CD4-positive, alpha-beta T cell treated with Interferon alpha-2 for 1 hour (primary cell): ENCODE measurements at regions not wholly inside any gene's neighbourhood (a gene's known extent, or its start where the extent isn't known, plus 50 kb on each side); places are given as distances from the start of the nearest gene placed in this dataset.
"Not testable (repeated sequence)": the region's sequence is repeated elsewhere in the genome, so short reads cannot be mapped to it uniquely, and the experiment has no call there.

Experiments
- DNase-seq, 2 donors: peaks; one replicate each; pipeline ENCODE4 v3.0.0-alpha.2; 2020 to 2022

DNA sequence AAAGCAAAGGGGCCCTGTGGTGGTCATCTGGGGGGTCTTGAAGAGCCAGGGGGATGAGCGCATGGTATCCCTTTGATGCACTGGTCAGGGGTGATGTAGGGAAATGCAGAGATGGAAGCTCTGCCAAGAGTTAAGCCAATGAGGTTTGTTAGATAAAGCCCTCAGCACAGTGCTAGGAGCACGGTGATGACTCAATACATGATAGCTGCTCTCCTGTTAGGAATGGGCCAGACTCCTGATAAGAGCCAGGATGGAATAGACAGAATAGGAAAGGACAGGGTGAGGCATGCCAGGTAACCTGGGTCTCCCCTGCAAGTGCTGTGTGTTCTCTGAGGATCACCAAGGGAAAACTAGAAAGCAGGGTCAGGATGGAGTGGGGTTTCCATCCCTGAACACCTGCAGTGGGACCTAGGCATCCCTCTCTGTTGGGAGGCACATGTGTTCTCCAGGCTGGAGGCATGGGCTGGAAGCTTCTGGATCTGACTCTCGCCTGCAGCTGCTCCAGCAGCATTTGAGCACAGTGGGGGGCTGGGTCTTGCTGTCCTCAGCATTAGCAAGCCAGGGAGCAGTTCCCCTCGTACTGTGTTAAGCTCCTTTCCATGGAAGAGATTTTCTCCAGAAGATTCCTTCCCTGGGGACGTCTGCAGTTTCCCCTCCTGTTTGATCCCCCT lies 71.8 kb upstream of the TIAM2 start:
- DNase-seq, result no peak

DNA sequence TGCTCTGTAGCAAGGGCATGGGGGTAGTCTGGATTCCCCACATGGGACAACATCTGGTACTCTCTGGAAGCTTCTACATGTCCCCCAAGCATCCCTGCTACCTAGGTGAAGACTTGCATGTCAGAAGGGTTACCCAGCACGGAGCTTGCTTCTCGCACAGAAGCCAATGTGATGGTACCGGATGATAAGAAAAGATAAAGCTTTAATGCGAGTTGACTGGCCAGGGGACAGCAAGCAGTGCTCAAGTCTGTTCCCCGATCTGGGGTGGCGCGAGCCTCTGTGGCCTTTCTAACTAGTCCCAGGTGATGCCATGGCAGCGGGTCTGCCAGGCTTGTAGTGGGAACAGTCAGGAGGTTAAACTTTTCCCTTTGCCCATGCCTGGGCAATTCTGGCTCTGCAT lies 70.0 kb upstream of the TIAM2 start:
- no peak for DNase-seq

DNA sequence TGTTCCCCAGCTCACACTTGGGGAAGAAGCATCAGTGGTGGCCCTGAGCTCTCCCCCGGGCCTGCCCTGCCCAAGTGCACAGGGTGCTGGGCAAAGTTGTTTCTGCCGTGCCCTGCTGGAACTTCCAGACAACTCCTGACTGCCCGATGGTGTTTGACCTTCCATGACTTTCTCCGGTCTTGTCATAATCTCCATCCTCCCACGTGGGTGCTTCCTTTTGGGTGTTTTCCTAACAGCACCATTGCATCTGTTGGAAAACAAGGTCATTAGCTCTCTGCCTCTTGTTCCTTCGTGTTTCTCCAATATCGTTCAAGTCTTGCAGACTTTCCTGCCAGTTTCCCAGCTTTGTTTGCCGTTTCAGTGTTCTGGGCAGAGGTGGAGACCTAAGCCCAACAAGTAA lies 68.7 kb upstream of the TIAM2 start:
- no peak for DNase-seq

DNA sequence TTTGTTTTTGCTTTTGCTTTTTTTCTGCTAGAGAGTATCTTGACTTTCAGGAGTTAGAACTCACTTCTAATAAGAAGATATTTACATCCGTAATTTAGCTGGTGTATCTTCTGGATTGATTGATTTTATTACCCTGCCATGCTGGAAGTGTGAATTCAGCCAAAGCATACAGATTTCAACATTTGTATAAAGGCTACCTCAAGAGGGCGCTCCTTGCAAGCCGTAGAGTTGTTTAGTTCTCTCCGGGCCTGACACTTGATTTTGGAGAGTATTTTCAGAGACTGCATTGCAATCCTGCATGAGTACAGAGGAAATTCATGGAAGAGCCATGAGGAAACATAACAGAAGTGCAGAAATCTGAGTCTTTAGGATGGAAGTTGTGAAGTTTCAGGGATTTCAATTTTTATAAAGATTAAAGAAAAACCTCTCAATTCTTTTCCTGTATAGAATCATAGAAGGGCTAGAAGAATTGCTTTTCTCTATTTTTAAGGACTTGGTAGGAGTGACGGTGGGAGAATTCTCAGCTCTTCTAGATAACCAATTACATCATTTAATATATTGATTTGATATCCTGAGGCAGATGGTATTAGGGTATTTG lies 66.7 kb upstream of the TIAM2 start:
- DNase-seq, result peak; percentile 23 to 71

DNA sequence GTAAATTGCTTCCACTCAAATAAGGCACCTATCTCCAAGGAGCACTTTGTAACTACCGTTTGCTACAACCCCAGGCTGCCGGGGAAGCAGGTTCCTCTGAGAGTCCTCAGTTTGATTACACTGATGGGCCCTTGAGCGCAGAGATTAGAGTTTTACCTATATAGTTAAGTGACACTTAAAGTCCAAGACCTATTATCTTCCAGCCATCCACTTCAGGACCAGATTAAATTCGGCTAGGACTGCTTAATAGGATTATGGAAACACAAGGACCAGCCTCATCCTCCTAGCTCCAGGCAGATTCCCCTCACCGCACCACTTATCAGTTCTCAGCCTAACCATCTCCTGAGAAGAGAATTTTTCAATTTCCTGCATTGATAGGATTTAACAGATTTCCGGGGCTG lies 64.7 kb upstream of the TIAM2 start:
- DNase-seq, result no peak

DNA sequence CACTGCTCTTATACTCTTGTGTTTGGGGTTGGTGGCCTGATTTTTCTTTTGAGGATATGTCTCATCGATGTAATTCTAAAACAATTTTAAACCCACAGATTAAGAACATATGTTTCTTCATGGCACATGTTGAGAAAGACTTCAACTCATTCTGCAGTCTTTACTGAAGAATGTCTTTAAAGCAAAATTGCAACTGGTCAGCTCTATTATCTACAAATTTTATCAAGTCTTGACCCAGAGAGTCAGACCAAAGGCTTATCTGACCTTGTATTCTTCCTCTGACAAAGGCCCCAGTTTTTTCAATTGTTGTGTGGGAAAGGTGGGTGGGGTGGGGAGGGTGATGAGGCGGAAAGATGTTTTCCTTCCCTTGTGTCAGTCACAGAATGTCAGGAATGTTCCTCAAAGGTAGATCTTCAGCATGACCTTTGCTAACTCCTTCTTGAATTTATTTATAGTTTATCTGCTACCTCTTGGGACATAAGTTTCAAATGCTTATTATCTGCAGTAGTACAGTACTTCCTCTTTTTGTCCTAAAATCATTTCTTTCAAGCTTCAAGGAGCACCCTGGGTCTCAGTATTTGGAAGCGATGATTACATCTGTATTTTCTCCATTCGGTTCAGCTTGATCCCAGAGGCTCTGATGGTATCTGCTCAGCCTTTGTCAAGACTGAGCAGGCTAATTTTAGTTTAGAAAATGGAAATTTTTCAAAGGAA lies 63.2 kb upstream of the TIAM2 start:
- no peak for DNase-seq

DNA sequence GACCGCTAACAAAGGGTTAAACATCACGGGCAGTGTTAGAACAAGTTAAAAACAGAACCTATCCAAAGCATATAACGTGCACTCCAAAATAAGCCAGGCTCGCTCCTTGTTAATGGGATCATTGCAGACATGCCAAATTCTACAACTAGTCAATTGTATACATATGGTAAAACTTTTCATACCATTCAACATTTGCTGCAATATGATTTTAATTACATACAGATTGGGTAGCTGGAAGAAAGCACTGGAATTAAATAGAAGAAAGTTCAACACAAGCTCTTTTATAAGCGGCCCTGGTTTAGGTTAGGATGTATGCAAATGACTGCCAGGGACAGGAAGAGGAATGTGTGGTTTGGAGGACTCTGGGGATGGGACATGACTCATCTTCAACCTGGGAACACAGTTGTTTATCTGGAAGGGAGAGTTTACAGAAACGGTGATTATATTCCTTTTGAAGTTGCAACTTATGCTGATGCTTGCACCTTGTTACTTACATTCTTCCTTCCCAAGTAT lies 62.5 kb upstream of the TIAM2 start:
- no peak for DNase-seq

DNA sequence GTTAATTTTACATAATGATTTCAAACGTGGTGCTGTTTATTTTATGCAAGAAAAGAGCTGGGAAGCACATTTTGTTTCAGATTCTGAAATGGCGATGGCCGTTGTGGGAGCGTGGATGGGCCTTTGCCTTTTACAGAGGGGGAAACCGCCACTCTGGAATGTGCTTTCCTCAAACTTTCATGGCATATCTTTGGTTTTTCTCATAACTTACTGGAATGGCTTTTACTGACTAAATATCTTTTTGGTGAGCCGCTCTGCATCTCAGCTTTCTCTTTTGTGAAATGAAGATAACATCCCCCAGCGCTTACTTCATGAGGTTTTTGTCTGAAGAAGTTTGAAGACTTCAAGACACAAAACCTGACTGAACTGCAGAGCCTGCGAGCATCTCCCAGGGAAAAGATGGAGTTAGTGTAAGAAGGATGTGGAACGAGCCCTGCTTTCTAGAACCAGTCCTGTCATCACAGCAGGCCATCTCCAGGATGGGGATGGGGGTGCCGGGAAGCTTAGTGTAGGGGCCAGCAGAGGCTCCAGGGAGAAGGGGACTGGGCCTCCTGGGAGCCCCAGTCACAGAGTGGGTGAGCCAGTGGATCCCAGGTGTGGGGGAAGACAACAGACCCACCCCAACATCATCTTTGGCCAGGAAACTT lies 61.8 kb upstream of the TIAM2 start:
- no peak for DNase-seq

DNA sequence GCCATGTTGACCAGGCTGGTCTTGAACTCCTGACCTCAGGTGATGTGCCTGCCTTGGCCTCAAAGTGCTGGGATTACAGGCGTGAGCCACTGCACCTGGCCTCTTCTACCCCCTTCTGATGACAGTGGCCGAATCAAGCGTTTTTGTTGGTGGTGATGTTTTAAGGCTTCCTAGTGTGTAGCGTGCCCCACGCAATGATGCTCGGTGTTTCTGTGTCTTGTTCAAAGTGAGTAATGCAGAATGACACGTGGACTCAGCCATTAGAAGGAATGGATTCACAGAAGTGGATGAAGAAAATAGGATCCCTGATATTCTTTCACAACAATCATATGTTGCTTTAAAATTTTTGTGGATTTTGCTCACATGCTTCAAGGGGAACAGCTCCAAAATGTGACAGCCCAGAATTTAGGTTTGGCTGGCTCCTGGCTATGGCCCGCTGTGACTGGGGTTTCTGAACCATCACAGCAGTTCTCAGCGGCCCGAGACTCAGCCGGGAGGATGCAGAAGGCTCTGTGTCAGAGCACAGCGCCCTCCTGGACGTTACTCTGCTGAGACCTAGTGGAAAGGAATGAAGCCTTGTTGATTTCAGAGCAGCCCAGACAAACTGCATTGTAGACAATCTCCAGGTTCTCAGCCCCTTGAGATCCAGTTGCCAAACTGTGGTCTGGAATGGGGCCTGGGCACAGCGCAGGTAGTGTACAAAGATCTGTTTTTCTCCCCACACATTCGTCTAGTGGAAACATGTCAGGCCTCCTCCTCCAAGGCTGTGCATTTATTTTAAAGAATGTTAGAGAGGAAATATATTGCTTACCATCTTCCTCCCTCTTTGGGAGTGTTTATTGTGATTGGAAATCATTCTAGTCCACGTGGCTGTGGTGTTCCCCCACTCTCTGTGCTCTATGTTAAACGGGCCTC lies 57.6 kb upstream of the TIAM2 start:
- no peak for DNase-seq

DNA sequence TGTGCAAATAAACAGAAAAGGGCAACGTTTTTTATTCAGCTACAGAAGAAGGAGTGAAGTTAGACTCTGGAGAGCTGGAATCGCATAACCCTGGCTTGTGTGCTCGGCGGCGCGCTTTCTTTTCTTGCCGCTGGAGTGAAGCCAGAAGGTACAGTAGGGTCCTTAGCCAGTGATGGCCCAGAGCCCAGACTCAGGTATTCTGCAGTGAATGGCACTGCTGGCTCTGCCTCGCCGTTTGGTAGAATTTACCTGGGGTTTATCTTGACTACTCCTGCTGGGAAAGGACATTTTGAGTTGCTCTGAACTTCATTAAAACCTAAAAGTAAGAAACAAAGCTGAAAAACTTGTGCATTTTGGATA lies 56.9 kb upstream of the TIAM2 start:
- DNase-seq, result no peak

DNA sequence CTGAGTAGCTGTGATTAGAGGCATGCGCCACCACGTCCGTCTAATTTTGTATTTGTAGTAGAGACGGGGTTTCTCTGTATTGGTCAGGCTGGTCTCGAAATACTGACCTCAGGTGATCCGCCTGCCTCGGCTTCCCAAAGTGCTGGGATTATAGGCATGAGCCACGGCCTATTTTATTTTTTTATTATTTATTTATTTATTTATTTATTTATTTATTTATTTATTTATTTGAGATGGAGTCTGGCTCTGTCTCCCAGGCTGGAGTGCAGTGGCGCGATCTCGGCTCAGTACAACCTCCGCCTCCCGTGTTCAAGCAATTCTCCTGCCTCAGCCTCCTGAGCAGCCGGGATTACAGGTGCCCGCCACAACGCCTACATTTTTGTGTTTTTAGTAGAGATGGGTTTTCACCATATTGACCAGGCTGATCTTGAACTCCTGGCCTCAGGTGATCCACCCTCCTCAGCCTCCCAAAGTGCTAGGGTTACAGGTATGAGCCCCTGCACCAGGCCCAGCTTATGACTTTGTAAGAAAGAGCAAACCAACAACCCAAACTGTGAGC lies 56.3 kb upstream of the TIAM2 start:
- DNase-seq, result not testable (repeated sequence)

DNA sequence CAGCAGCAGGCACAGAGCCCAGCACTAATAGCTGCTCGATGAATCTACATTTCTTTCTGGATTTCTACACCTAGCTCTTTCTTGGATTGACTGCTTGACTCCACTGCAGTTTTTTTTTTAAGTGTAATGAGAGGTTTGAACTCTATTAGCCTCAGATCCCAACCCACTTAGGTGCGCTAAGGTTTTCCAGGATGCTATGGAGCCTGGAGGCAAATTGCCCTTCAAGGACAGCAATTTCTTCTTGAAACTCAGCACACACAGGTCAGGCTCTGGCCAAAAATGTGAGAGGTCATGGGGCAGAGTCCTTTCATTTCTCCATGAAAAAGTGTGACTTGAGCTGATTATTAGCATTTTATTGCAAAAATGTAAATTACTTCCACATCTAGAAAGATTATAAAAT lies 52.3 kb upstream of the TIAM2 start:
- DNase-seq, result no peak

DNA sequence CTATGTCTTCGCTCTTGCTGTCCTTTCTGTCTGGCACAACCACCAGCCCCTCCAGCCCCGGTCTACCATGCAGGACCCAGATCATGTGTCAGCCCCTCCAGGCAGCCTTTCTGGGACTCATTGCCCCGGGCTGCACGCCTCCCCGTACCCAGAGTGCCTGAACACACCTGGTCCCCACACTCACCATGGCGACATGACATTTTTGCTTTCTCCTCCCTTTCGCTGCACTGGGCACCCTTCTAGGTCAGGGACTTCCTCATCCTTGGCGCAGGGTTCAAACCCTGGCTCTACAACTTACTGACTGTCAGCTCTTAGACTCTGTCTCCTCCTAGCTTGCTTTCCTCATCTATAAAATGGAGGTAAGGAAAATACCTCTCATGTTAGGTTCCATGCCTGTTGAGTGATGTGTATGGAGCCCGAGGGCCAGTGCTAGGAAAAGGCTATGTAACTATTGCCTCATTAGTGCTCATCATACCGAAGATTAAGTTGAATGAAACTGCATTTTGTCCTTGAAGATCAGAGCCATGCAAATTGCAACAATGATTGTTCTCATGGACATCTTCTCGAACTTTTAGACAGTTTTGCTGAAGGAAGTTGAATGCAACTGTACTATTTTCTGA lies 49.7 kb upstream of the TIAM2 start:
- no peak for DNase-seq
